ENCODE measurements at regions not wholly inside any gene's neighbourhood (a gene's known extent, or its start where the extent isn't known, plus 50 kb on each side); places are given as distances from the start of the nearest gene placed in this dataset.
A peak's percentile ranks its signal among the peaks of the same experiment; 100 is the strongest.
"Not testable (repeated sequence)": the region's sequence is repeated elsewhere in the genome, so short reads cannot be mapped to it uniquely, and the experiment has no call there.

GRCh38 chr10:9081253-9081652 lies 1026.8 kb downstream of the GATA3 start:
- intact Hi-C loops (cut with micrococcal nuclease) = loop anchor here (10.0 kb wide), 1 partner anchor 826 kb away; no protein-coding TSS in a partner anchor
- peaks cover 4% of the 10 kb centered on the region for H3K4me1 Mint-ChIP-seq
- H3K4me3 Mint-ChIP-seq = no peak overlapping the region
- peaks cover 7% of the 10 kb centered on the region for H3K27me3 Mint-ChIP-seq
- H3K9me3 Mint-ChIP-seq = peaks cover 12% of the 10 kb centered on the region
- no peak for DNase-seq
- no peak overlapping the region for H3K27ac Mint-ChIP-seq
- H3K36me3 Mint-ChIP-seq (ENCODE audit: low read depth) = no peaks in the 10 kb centered on the region

- H3K36me3 Mint-ChIP-seq (ENCODE audit: low read depth) = no peaks in the 10 kb centered on the region
- peaks cover 12% of the 10 kb centered on the region for H3K9me3 Mint-ChIP-seq
- H3K27ac Mint-ChIP-seq = peak overlapping the region; percentile 14
- H3K27me3 Mint-ChIP-seq = peaks cover 7% of the 10 kb centered on the region
- no peak for DNase-seq
- peaks cover 4% of the 10 kb centered on the region for H3K4me1 Mint-ChIP-seq
- no peak overlapping the region for H3K4me3 Mint-ChIP-seq
- intact Hi-C loops (cut with micrococcal nuclease) = loop anchor here (1.0 to 10.0 kb wide), 2 partner anchors 9 to 827 kb away; no protein-coding TSS in a partner anchor
Observed at GRCh38 chr10:9081961-9082360, 1027.5 kb downstream of the GATA3 start.

GRCh38 chr10:9091530-9092093 lies 1037.1 kb downstream of the GATA3 start:
- intact Hi-C loops (cut with micrococcal nuclease) = loop anchor here (1.0 to 5.0 kb wide), 7 partner anchors 9 to 1039 kb away; partner anchors contain the start of gene GATA3
- H3K4me1 Mint-ChIP-seq = peaks cover 12% of the 10 kb centered on the region
- no peaks in the 10 kb centered on the region for H3K9me3 Mint-ChIP-seq
- no peaks in the 10 kb centered on the region for H3K27me3 Mint-ChIP-seq
- no peak overlapping the region for H3K27ac Mint-ChIP-seq
- no peak overlapping the region for H3K4me3 Mint-ChIP-seq
- DNase-seq = no peak
- H3K36me3 Mint-ChIP-seq (ENCODE audit: low read depth) = no peaks in the 10 kb centered on the region

GRCh38 chr10:9096288-9096687 lies 1041.8 kb downstream of the GATA3 start:
- Mint-ChIP-seq H3K9me3 (no peaks in the 10 kb centered on the region), H3K4me3 (no peak overlapping the region), H3K27ac (no peak overlapping the region), H3K4me1 (peaks cover 13% of the 10 kb centered on the region), H3K36me3 (ENCODE audit: low read depth) (no peaks in the 10 kb centered on the region), H3K27me3 (peaks cover 2% of the 10 kb centered on the region)
- intact Hi-C loops (cut with micrococcal nuclease) = no loop called here
- DNase-seq = peak; percentile 61

GRCh38 chr10:9097206-9097990 lies 1042.9 kb downstream of the GATA3 start:
- Mint-ChIP-seq H3K27ac (no peak overlapping the region), H3K4me1 (peaks cover 13% of the 10 kb centered on the region), H3K9me3 (no peaks in the 10 kb centered on the region), H3K36me3 (ENCODE audit: low read depth) (no peaks in the 10 kb centered on the region), H3K4me3 (no peak overlapping the region), H3K27me3 (peaks cover 2% of the 10 kb centered on the region)
- intact Hi-C loops (cut with micrococcal nuclease) = no loop called here
- DNase-seq = no peak

- intact Hi-C loops (cut with micrococcal nuclease) = no loop called here
- Mint-ChIP-seq H3K27me3 (peaks cover 2% of the 10 kb centered on the region), H3K4me1 (peaks cover 10% of the 10 kb centered on the region), H3K36me3 (ENCODE audit: low read depth) (no peaks in the 10 kb centered on the region), H3K4me3 (no peak overlapping the region), H3K9me3 (no peaks in the 10 kb centered on the region), H3K27ac (no peak overlapping the region)
- DNase-seq = no peak
Observed at GRCh38 chr10:9097991-9098306, 1043.5 kb downstream of the GATA3 start.

- Mint-ChIP-seq H3K4me1 (no peaks in the 10 kb centered on the region), H3K4me3 (no peak overlapping the region), H3K9me3 (no peaks in the 10 kb centered on the region), H3K27ac (no peak overlapping the region), H3K36me3 (ENCODE audit: low read depth) (no peaks in the 10 kb centered on the region), H3K27me3 (peaks cover 2% of the 10 kb centered on the region)
- intact Hi-C loops (cut with micrococcal nuclease) = no loop called here
- DNase-seq = no peak
Observed at GRCh38 chr10:9102026-9102425, 1047.5 kb downstream of the GATA3 start.

GRCh38 chr10:9103301-9103700 lies 1048.8 kb downstream of the GATA3 start:
- Mint-ChIP-seq H3K27me3 (peaks cover 2% of the 10 kb centered on the region), H3K9me3 (no peaks in the 10 kb centered on the region), H3K36me3 (ENCODE audit: low read depth) (no peaks in the 10 kb centered on the region), H3K4me3 (no peak overlapping the region), H3K27ac (no peak overlapping the region), H3K4me1 (no peaks in the 10 kb centered on the region)
- no peak for DNase-seq
- intact Hi-C loops (cut with micrococcal nuclease) = no loop called here

- H3K9me3 Mint-ChIP-seq = no peaks in the 10 kb centered on the region
- DNase-seq = no peak
- H3K4me1 Mint-ChIP-seq = no peaks in the 10 kb centered on the region
- no peak overlapping the region for H3K4me3 Mint-ChIP-seq
- intact Hi-C loops (cut with micrococcal nuclease) = no loop called here
- no peaks in the 10 kb centered on the region for H3K27me3 Mint-ChIP-seq
- H3K36me3 Mint-ChIP-seq (ENCODE audit: low read depth) = no peaks in the 10 kb centered on the region
- no peak overlapping the region for H3K27ac Mint-ChIP-seq
Observed at GRCh38 chr10:9111976-9112375, 1057.5 kb downstream of the GATA3 start.

- H3K36me3 Mint-ChIP-seq (ENCODE audit: low read depth) = no peaks in the 10 kb centered on the region
- DNase-seq = no peak
- H3K4me3 Mint-ChIP-seq = no peak overlapping the region
- intact Hi-C loops (cut with micrococcal nuclease) = no loop called here
- H3K27ac Mint-ChIP-seq = no peak overlapping the region
- no peaks in the 10 kb centered on the region for H3K9me3 Mint-ChIP-seq
- H3K4me1 Mint-ChIP-seq = no peaks in the 10 kb centered on the region
- no peaks in the 10 kb centered on the region for H3K27me3 Mint-ChIP-seq
Observed at GRCh38 chr10:9126728-9127127, 1072.2 kb downstream of the GATA3 start.

- intact Hi-C loops (cut with micrococcal nuclease) = no loop called here
- no peak for DNase-seq
Observed at GRCh38 chr10:9137368-9137767, 1082.9 kb downstream of the GATA3 start.

GRCh38 chr10:9138829-9139228 lies 1084.3 kb downstream of the GATA3 start:
- H3K4me1 Mint-ChIP-seq; intact Hi-C loops (cut with micrococcal nuclease); H3K27ac Mint-ChIP-seq; H3K4me3 Mint-ChIP-seq; H3K36me3 Mint-ChIP-seq (ENCODE audit: low read depth); H3K9me3 Mint-ChIP-seq; H3K27me3 Mint-ChIP-seq; DNase-seq: not testable (repeated sequence)

More at GRCh38 chr10:9137368-9137767, 1082.9 kb downstream of the GATA3 start:
- no peaks in the 10 kb centered on the region for H3K36me3 Mint-ChIP-seq (ENCODE audit: low read depth)
- H3K4me1 Mint-ChIP-seq = peaks cover 2% of the 10 kb centered on the region
- no peak overlapping the region for H3K4me3 Mint-ChIP-seq
- no peaks in the 10 kb centered on the region for H3K27me3 Mint-ChIP-seq
- H3K27ac Mint-ChIP-seq = no peak overlapping the region
- H3K9me3 Mint-ChIP-seq = no peaks in the 10 kb centered on the region

- no peak for DNase-seq
- intact Hi-C loops (cut with micrococcal nuclease) = no loop called here
- Mint-ChIP-seq H3K4me3 (no peak overlapping the region), H3K9me3 (no peaks in the 10 kb centered on the region), H3K4me1 (peaks cover 2% of the 10 kb centered on the region), H3K36me3 (ENCODE audit: low read depth) (no peaks in the 10 kb centered on the region), H3K27ac (no peak overlapping the region), H3K27me3 (no peaks in the 10 kb centered on the region)
Observed at GRCh38 chr10:9140373-9140772, 1085.9 kb downstream of the GATA3 start.

GRCh38 chr10:9147475-9147874 lies 1093.0 kb downstream of the GATA3 start:
- no peaks in the 10 kb centered on the region for H3K27me3 Mint-ChIP-seq
- H3K4me1 Mint-ChIP-seq = no peaks in the 10 kb centered on the region
- no peak for DNase-seq
- H3K27ac Mint-ChIP-seq = no peak overlapping the region
- H3K36me3 Mint-ChIP-seq (ENCODE audit: low read depth) = no peaks in the 10 kb centered on the region
- H3K9me3 Mint-ChIP-seq = peaks cover 4% of the 10 kb centered on the region
- intact Hi-C loops (cut with micrococcal nuclease) = no loop called here
- H3K4me3 Mint-ChIP-seq = no peak overlapping the region

Measured in activated CD4-positive, alpha-beta T cell treated with anti-CD3 and anti-CD28 coated beads, Interleukin-2, amount 10 ng/mL, durations not matched to agents 24 days and 14 days (primary cell).